H7 (cell line): ENCODE measurements at regions not wholly inside any gene's neighbourhood (a gene's known extent, or its start where the extent isn't known, plus 50 kb on each side); places are given as distances from the start of the nearest gene placed in this dataset.
A peak's percentile ranks its signal among the peaks of the same experiment; 100 is the strongest.
"Not testable (repeated sequence)": the region's sequence is repeated elsewhere in the genome, so short reads cannot be mapped to it uniquely, and the experiment has no call there.

Experiments used
- DNase-seq: peaks from one replicate; pipeline ENCODE4 v3.0.0; 2012
- H3K27me3 ChIP-seq: 2 replicates; pipeline ENCODE4 v1.6.0; 2011; ENCODE audit warnings: mild to moderate bottlenecking, low read length; ENCODE audit not compliant: control insufficient read depth, insufficient read depth
- H3K36me3 ChIP-seq: replicated peaks from 2 replicates; pipeline ENCODE4 v1.5.1; 2011; ENCODE audit warnings: low read length; ENCODE audit not compliant: control insufficient read depth, insufficient read depth
- H3K4me3 ChIP-seq: 2 replicates; pipeline ENCODE4 v1.5.1; 2011; ENCODE audit warnings: low read depth, mild to moderate bottlenecking, control low read depth, low read length, moderate library complexity; ENCODE audit not compliant: insufficient read depth

GRCh38 chr4:71206763-71207162 lies 132.1 kb upstream of the SLC4A4 start:
- no peak overlapping the region for H3K4me3 ChIP-seq
- DNase-seq = no peak
- H3K36me3 ChIP-seq = no peaks in the 10 kb centered on the region
- no peaks in the 10 kb centered on the region for H3K27me3 ChIP-seq

GRCh38 chr4:71209161-71209560 lies 129.7 kb upstream of the SLC4A4 start:
- H3K27me3 ChIP-seq = no peaks in the 10 kb centered on the region
- no peaks in the 10 kb centered on the region for H3K36me3 ChIP-seq
- no peak overlapping the region for H3K4me3 ChIP-seq
- no peak for DNase-seq

DNA sequence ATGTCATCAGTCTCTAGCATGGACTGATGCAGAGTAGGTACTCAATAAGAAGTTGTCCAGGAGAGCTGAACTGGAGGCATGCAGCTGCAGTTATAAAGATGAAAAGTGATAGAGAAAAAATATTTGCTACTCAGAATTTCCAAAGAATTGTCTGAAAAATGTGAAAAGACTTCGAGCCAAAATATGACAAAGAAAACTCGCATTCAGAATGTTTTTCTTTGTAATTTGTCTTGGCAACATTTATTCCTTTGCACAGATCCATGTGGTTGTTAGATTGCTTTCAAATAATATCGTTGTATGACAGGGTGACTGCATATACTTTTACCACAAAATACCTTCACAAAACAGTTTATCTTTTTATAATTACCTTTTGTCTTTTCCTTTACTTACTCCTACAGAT lies 128.0 kb upstream of the SLC4A4 start:
- Histone ChIP-seq H3K36me3 (no peaks in the 10 kb centered on the region), H3K4me3 (no peak overlapping the region), H3K27me3 (no peaks in the 10 kb centered on the region)
- no peak for DNase-seq

GRCh38 chr4:71211748-71212147 lies 127.1 kb upstream of the SLC4A4 start:
- DNase-seq = no peak
- Histone ChIP-seq H3K36me3 (no peaks in the 10 kb centered on the region), H3K27me3 (no peaks in the 10 kb centered on the region), H3K4me3 (no peak overlapping the region)

- no peak for DNase-seq
- Histone ChIP-seq H3K36me3 (no peaks in the 10 kb centered on the region), H3K27me3 (no peaks in the 10 kb centered on the region), H3K4me3 (no peak overlapping the region)
Measured at GRCh38 chr4:71212216-71212615, 126.6 kb upstream of the SLC4A4 start.

DNA sequence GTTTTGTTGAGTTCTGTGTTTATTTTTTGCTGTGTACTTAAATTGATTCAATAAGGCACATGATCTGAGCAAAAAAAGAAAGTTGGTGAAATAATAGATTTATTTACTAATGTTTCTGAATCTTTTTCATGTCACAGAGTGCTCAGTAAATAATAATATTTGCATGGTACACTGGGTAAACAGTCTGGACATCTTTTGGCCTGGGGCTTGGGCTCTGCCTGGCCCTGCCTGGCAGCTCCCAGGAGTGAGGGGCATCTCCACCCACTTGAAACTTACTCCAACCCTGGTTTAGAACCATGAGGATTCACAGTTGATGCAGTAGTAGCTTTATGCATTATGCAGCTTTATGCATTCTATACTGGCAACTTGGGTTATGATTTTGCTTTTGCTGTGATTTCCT lies 124.2 kb upstream of the SLC4A4 start:
- H3K4me3 ChIP-seq = no peak overlapping the region
- H3K27me3 ChIP-seq = no peaks in the 10 kb centered on the region
- H3K36me3 ChIP-seq = no peaks in the 10 kb centered on the region
- no peak for DNase-seq

GRCh38 chr4:71216316-71216959 lies 122.4 kb upstream of the SLC4A4 start:
- Histone ChIP-seq H3K27me3 (no peaks in the 10 kb centered on the region), H3K36me3 (no peaks in the 10 kb centered on the region), H3K4me3 (no peak overlapping the region)
- DNase-seq = no peak

DNA sequence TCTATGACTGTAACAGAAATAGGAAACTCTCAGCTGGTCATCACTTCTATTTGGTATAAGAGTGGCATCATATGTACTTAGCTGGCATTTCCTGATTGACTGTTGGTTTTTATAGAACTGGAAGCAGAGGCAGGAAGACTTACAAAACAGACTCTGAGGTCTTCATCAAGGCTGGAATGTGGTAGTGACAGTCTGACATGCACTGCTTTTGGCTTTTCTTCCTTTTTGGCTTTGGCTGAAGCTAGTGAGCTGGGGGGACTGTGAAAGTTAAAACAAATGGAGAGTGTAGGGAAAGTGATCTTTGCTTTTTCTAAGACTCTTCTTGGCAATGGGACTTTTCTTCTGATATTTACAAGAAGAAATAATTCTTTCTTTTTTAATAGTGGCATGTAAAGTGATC lies 121.1 kb upstream of the SLC4A4 start:
- no peak for DNase-seq
- Histone ChIP-seq H3K4me3 (no peak overlapping the region), H3K36me3 (no peaks in the 10 kb centered on the region), H3K27me3 (no peaks in the 10 kb centered on the region)

GRCh38 chr4:71220848-71221247 lies 118.0 kb upstream of the SLC4A4 start:
- DNase-seq, H3K4me3 ChIP-seq, H3K36me3 ChIP-seq, H3K27me3 ChIP-seq: not testable (repeated sequence)

- DNase-seq = no peak
- Histone ChIP-seq H3K36me3 (no peaks in the 10 kb centered on the region), H3K4me3 (no peak overlapping the region), H3K27me3 (no peaks in the 10 kb centered on the region)
Measured at GRCh38 chr4:71221510-71222466, 117.0 kb upstream of the SLC4A4 start.

DNA sequence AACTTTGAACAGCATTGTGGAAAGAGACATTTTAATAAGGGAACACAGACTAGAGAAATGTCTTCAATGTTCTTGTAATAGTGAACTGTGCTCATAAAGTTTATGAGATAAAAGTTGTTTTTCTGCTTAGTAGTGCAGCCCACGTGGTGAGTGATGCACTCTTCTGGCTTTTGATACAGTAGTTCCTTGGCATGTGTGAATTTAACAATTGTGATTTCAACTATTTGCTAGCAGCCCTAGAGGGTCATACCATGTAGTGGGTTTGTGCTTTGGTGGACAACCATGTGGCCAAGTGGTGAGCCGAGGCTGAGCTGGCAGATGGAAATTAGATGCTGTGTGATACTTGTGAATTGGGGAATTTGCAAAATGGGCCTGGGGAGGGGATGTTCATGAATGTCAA lies 116.2 kb upstream of the SLC4A4 start:
- DNase-seq = no peak
- H3K27me3 ChIP-seq = no peaks in the 10 kb centered on the region
- H3K36me3 ChIP-seq = no peaks in the 10 kb centered on the region
- H3K4me3 ChIP-seq = no peak overlapping the region

DNA sequence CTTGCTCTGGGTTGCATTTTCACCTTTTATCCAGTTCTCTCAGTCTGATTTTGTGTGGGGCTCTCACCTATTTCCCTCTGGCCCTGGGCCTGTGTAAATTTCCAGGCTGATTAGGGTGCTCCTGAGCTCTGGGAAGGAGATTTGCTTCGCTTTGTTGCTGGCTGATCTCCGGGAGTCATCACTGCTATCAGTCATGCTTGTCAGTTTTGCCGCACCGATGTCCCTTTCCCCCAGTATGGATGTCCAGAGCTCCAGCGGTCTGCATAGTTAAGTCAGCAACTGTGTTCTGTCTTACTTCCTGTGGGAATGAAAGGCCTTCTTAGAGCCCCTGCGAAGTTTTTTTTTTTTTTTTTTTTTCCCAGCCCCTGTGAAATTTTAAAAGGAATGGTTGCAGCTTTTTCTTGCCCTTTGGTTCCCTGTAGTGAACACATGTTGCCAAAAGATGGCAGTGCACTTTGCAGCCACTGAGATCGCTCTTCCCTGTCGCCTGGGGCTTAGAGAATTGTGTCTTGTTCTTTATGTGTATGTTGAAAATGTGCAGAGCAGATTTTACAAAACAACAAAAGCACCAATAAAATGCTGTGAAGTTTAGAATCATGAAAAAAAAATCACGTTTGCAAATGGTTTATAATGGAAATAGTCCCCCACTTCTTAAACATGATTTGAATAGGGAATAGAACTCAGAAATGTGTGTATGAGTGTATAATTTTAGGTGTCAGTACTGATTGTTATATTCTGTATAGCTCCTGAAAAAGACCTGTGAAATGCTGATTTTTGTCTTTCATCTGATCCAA lies 109.1 kb upstream of the SLC4A4 start:
- Histone ChIP-seq H3K4me3 (no peak overlapping the region), H3K27me3 (no peaks in the 10 kb centered on the region), H3K36me3 (no peaks in the 10 kb centered on the region)
- DNase-seq = peak; percentile 51

- H3K4me3 ChIP-seq = no peak overlapping the region
- H3K36me3 ChIP-seq = no peaks in the 10 kb centered on the region
- no peaks in the 10 kb centered on the region for H3K27me3 ChIP-seq
Measured at GRCh38 chr4:71230271-71231128, 108.3 kb upstream of the SLC4A4 start.

More at GRCh38 chr4:71230271-71231128, 108.3 kb upstream of the SLC4A4 start:
- no peak for DNase-seq
